ENCODE measurements at regions not wholly inside any gene's neighbourhood (a gene's known extent, or its start where the extent isn't known, plus 50 kb on each side); places are given as distances from the start of the nearest gene placed in this dataset.

DNA sequence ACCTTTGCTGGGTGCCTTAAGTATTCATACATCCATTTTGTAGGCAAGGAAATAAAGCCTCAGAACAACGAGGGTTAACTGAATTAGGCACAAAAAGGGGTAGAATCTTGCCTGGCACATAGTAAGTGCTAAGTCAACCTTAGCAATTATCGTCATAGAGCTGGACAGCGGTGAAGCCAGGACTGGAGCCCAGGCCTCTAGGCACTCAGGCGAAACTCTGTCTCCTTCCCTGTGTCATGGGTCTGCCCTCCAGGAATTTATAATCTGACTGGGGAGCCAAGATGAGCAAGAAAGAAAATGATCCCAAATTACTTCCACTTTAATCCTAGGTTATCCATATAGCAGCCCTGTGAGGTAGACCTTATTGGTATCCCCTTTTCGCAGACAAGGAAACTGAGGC is 61.4 kb downstream of the KATNIP start:
- TF ChIP-seq POLR2A (IDR thresholded peaks at IDR 0.05; ENCODE audit: low read depth, low read length) (no peak), POLR2AphosphoS5 (IDR thresholded peaks at IDR 0.05; ENCODE audit: low read depth, low read length) (no peak), SPI1 (IDR thresholded peaks at IDR 0.05; ENCODE audit: low read depth, low read length) (no peak)
